Body of pancreas (tissue), 4 donors: ENCODE measurements at regions not wholly inside any gene's neighbourhood (a gene's known extent, or its start where the extent isn't known, plus 50 kb on each side); places are given as distances from the start of the nearest gene placed in this dataset.

Source experiments
- ATAC-seq: fragments of 150-250 bp; one replicate; pipeline ENCODE4 v1.9.1; 2016
- DNase-seq, 4 donors: peaks; one replicate each; pipeline ENCODE4 v3.0.0-alpha.2; 2019
- H3K27ac ChIP-seq, 4 donors: fragments of 200-600 bp; sonication (generic); 1 replicate in 3 of 4; 2 replicates in 1 of 4; pipeline versions ENCODE4 v1.5.1 to v1.6.1; 2016 to 2019; ENCODE audit warnings: mild to moderate bottlenecking in 1 of 4, mixed read lengths in 1 of 4, moderate library complexity in 1 of 4
- H3K27me3 ChIP-seq, 2 donors: fragments of 200-600 bp; sonication (generic); one replicate each; pipeline ENCODE4 v1.6.0; 2016; ENCODE audit warnings: mild to moderate bottlenecking in 1 of 2
- H3K36me3 ChIP-seq, 2 donors: fragments of 200-600 bp; sonication (generic); replicated peaks in 1 of 2; 2 replicates each; pipeline ENCODE4 v1.5.1; 2016; ENCODE audit warnings: low read depth in 2 of 2; ENCODE audit not compliant: insufficient read depth in 1 of 2
- H3K4me1 ChIP-seq: fragments of 200-600 bp; sonication (generic); one replicate; pipeline ENCODE4 v1.6.0; 2016
- H3K4me3 ChIP-seq, 2 donors: fragments of 200-600 bp; sonication (generic); 1 replicate in 1 of 2; 2 replicates in 1 of 2; pipeline ENCODE4 v1.5.1; 2016 to 2019
- H3K9me3 ChIP-seq, 3 donors: fragments of 200-600 bp; sonication (generic); 1 replicate in 2 of 3; 2 replicates in 1 of 3; pipeline ENCODE4 v1.5.1; 2016
- CTCF ChIP-seq, 7 experiments: fragments of 450-650 bp in 4 of 7; fragments of 200-600 bp in 3 of 7; sonication (generic) in 3 of 7; IDR thresholded peaks; one replicate each; pipeline ENCODE4 v1.5.1; 2016 to 2019; ENCODE audit warnings: antibody characterized with exemption in 7 of 7
- POLR2A ChIP-seq, 3 donors: fragments of 450-650 bp; IDR thresholded peaks; one replicate each; pipeline ENCODE4 v1.6.1; 2016; ENCODE audit warnings: antibody characterized with exemption in 3 of 3, mild to moderate bottlenecking in 2 of 3
- WGBS, 2 donors: methylation state at CpG; one replicate each; pipeline ENCODE4 v1.1.5; 2017; 5-methylcytosine and 5-hydroxymethylcytosine counted together
- intact Hi-C: fragments of 100-400 bp; cut with DNase I; formaldehyde crosslinking; loops from one replicate; pipeline ENCODE4 v1.15.1; 2023

GRCh38 chr3:77967621-77968020, 927.7 kb downstream of the ROBO2 start:
- DNase-seq (no peak), ATAC-seq (no peak)
- no peak overlapping the region for H3K4me3 ChIP-seq
- intact Hi-C loops, result no loop called here
- no peak overlapping the region for H3K27ac ChIP-seq
- TF ChIP-seq CTCF (IDR thresholded peaks at IDR 0.05), result no peak
- TF ChIP-seq POLR2A (IDR thresholded peaks at IDR 0.05), result no peak
- H3K27me3 ChIP-seq, result no peaks in the 10 kb centered on the region
- H3K36me3 ChIP-seq, result no peaks in the 10 kb centered on the region
- no peaks in the 10 kb centered on the region for H3K4me1 ChIP-seq
- H3K9me3 ChIP-seq, result no peaks in the 10 kb centered on the region
- WGBS, 2 donors, result 59 to 60% methylated on average over 1 of the region's 1 CpG

- Histone ChIP-seq H3K4me3 (no peak overlapping the region), H3K27me3 (no peaks in the 10 kb centered on the region), H3K36me3 (no peaks in the 10 kb centered on the region), H3K27ac (no peak overlapping the region), H3K4me1 (no peaks in the 10 kb centered on the region), H3K9me3 (no peaks in the 10 kb centered on the region)
- TF ChIP-seq POLR2A (IDR thresholded peaks at IDR 0.05) (no peak), CTCF (IDR thresholded peaks at IDR 0.05) (no peak)
- ATAC-seq (no peak), DNase-seq (no peak)
- intact Hi-C loops, result no loop called here
Observed at GRCh38 chr3:77976079-77976478, 936.2 kb downstream of the ROBO2 start.

- Histone ChIP-seq H3K9me3 (peaks cover 0 to 8% (median 0%) of the 10 kb centered on the region in 3 donors), H3K4me3 (no peak overlapping the region), H3K27ac (no peak overlapping the region), H3K36me3 (no peaks in the 10 kb centered on the region), H3K27me3 (no peaks in the 10 kb centered on the region), H3K4me1 (no peaks in the 10 kb centered on the region)
- DNase-seq (no peak), ATAC-seq (no peak)
- WGBS, 2 donors, result 52% methylated on average over 4 of the region's 4 CpGs; no CpG with 5 or more reads in 1 of the 2 donors
- intact Hi-C loops, result no loop called here
- TF ChIP-seq POLR2A (IDR thresholded peaks at IDR 0.05) (no peak), CTCF (IDR thresholded peaks at IDR 0.05) (no peak)
Observed at GRCh38 chr3:78003090-78003489, 963.2 kb downstream of the ROBO2 start.

- no peak overlapping the region for H3K4me3 ChIP-seq
- H3K27ac ChIP-seq, result no peak overlapping the region
- intact Hi-C loops, result no loop called here
- TF ChIP-seq POLR2A (IDR thresholded peaks at IDR 0.05) (no peak), CTCF (IDR thresholded peaks at IDR 0.05) (no peak)
- H3K36me3 ChIP-seq, result no peaks in the 10 kb centered on the region
- ATAC-seq (no peak), DNase-seq (no peak)
- peaks cover 0 to 8% (median 0%) of the 10 kb centered on the region in 3 donors for H3K9me3 ChIP-seq
- WGBS, 2 donors, result 45 to 53% methylated on average over 2 of the region's 2 CpGs
- no peaks in the 10 kb centered on the region for H3K27me3 ChIP-seq
- H3K4me1 ChIP-seq, result no peaks in the 10 kb centered on the region
Observed at GRCh38 chr3:78004571-78004970, 964.7 kb downstream of the ROBO2 start.

GRCh38 chr3:78013653-78014052, 973.8 kb downstream of the ROBO2 start:
- intact Hi-C loops, result no loop called here
- WGBS, 2 donors, result 38 to 45% methylated on average over 1 of the region's 1 CpG

More at GRCh38 chr3:78013653-78014052, 973.8 kb downstream of the ROBO2 start:
- Histone ChIP-seq H3K36me3 (no peaks in the 10 kb centered on the region), H3K4me3 (no peak overlapping the region), H3K4me1 (no peaks in the 10 kb centered on the region), H3K27me3 (no peaks in the 10 kb centered on the region), H3K27ac (no peak overlapping the region), H3K9me3 (no peaks in the 10 kb centered on the region)
- TF ChIP-seq CTCF (IDR thresholded peaks at IDR 0.05), result no peak
- TF ChIP-seq POLR2A (IDR thresholded peaks at IDR 0.05), result no peak
- ATAC-seq, result no peak
- DNase-seq, result no peak
